NCI-H2081 (cell line): ENCODE measurements at regions not wholly inside any gene's neighbourhood (a gene's known extent, or its start where the extent isn't known, plus 50 kb on each side); places are given as distances from the start of the nearest gene placed in this dataset.
"Not testable (repeated sequence)": the region's sequence is repeated elsewhere in the genome, so short reads cannot be mapped to it uniquely, and the experiment has no call there.

Experiments
- DNase-seq, 2 experiments: peaks; one replicate each; lab custom pipeline; 2025; lab: John Stamatoyannopoulos, UW

GRCh38 chr3:151593928-151594327, 133.1 kb upstream of the IGSF10 start:
- no peak for DNase-seq

GRCh38 chr3:151592287-151592686, 131.4 kb upstream of the IGSF10 start:
- no peak for DNase-seq

- no peak for DNase-seq
Measured at GRCh38 chr3:151591441-151591840, 130.6 kb upstream of the IGSF10 start.

- no peak for DNase-seq
Measured at GRCh38 chr3:151589311-151589710, 128.4 kb upstream of the IGSF10 start.

GRCh38 chr3:151587659-151588058, 126.8 kb upstream of the IGSF10 start:
- DNase-seq: not testable (repeated sequence)

GRCh38 chr3:151584566-151584965, 123.7 kb upstream of the IGSF10 start:
- no peak for DNase-seq

- DNase-seq: no peak
Measured at GRCh38 chr3:151581035-151581434, 120.2 kb upstream of the IGSF10 start.

GRCh38 chr3:151580591-151580990, 119.7 kb upstream of the IGSF10 start:
- DNase-seq: no peak

- no peak for DNase-seq
Measured at GRCh38 chr3:151579571-151580270, 118.9 kb upstream of the IGSF10 start.

- DNase-seq: no peak
Measured at GRCh38 chr3:151578495-151578894, 117.6 kb upstream of the IGSF10 start.

GRCh38 chr3:151576511-151577137, 115.8 kb upstream of the IGSF10 start:
- no peak for DNase-seq

- peak; percentile 35 to 42 for DNase-seq
Measured at GRCh38 chr3:151568184-151568583, 107.3 kb upstream of the IGSF10 start.

GRCh38 chr3:151567477-151567876, 106.6 kb upstream of the IGSF10 start:
- no peak for DNase-seq

- no peak for DNase-seq
Measured at GRCh38 chr3:151564261-151564660, 103.4 kb upstream of the IGSF10 start.

GRCh38 chr3:151563305-151563704, 102.4 kb upstream of the IGSF10 start:
- DNase-seq: no peak

- no peak for DNase-seq
Measured at GRCh38 chr3:151562891-151563290, 102.0 kb upstream of the IGSF10 start.

- DNase-seq: no peak
Measured at GRCh38 chr3:151561878-151562277, 101.0 kb upstream of the IGSF10 start.

- DNase-seq: no peak
Measured at GRCh38 chr3:151560738-151561137, 99.9 kb upstream of the IGSF10 start.

GRCh38 chr3:151559736-151560135, 98.9 kb upstream of the IGSF10 start:
- DNase-seq: no peak

- no peak for DNase-seq
Measured at GRCh38 chr3:151558661-151559060, 97.8 kb upstream of the IGSF10 start.

GRCh38 chr3:151557068-151557840, 96.4 kb upstream of the IGSF10 start:
- DNase-seq: no peak

- no peak for DNase-seq
Measured at GRCh38 chr3:151556596-151556995, 95.7 kb upstream of the IGSF10 start.

- no peak for DNase-seq
Measured at GRCh38 chr3:151555523-151555922, 94.7 kb upstream of the IGSF10 start.
